ENCODE measurements at regions not wholly inside any gene's neighbourhood (a gene's known extent, or its start where the extent isn't known, plus 50 kb on each side); places are given as distances from the start of the nearest gene placed in this dataset.

DNA sequence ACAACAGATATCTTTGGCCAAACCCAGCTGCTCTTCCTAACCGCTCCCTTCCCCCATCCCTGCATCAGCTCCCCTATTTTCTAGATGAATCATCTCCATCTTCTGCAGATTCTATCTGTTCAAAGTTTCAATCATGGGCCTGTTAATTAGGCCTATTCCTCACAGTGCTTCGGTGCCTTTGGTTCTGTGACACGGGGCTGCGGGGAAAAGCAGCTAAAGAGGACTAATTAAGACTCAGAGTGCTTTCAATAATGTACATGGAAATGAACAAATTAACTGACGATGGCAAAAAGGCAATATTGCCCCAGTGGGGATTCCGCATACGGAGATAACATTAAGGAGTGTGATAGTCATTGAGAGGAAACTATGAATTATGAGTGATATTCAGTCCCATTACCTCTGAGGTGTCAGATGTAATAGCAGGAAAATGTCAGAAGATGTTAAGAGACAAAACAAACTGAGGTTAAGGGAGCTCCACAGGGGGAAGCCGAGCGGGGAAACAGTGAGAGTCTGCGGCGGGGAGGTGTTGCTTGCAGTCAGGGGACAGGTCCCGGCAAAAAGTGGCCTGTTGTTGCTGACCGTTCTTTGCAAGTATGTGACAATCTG, 716.9 kb downstream of the TYW1 start:
- H3K4me1 ChIP-seq: no peaks in the 10 kb centered on the region
- no peak overlapping the region for H3K4me3 ChIP-seq (ENCODE audit: low read depth, low read length)
- no peaks in the 10 kb centered on the region for H3K27me3 ChIP-seq
- no peaks in the 10 kb centered on the region for H3K9me3 ChIP-seq
- TF ChIP-seq, protein P1, sequence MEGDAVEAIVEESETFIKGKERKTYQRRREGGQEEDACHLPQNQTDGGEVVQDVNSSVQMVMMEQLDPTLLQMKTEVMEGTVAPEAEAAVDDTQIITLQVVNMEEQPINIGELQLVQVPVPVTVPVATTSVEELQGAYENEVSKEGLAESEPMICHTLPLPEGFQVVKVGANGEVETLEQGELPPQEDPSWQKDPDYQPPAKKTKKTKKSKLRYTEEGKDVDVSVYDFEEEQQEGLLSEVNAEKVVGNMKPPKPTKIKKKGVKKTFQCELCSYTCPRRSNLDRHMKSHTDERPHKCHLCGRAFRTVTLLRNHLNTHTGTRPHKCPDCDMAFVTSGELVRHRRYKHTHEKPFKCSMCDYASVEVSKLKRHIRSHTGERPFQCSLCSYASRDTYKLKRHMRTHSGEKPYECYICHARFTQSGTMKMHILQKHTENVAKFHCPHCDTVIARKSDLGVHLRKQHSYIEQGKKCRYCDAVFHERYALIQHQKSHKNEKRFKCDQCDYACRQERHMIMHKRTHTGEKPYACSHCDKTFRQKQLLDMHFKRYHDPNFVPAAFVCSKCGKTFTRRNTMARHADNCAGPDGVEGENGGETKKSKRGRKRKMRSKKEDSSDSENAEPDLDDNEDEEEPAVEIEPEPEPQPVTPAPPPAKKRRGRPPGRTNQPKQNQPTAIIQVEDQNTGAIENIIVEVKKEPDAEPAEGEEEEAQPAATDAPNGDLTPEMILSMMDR (IDR thresholded peaks at IDR 0.05; ENCODE audit: low read depth, low read length): no peak
- H3K36me3 ChIP-seq: no peaks in the 10 kb centered on the region
- no peak for DNase-seq

DNA sequence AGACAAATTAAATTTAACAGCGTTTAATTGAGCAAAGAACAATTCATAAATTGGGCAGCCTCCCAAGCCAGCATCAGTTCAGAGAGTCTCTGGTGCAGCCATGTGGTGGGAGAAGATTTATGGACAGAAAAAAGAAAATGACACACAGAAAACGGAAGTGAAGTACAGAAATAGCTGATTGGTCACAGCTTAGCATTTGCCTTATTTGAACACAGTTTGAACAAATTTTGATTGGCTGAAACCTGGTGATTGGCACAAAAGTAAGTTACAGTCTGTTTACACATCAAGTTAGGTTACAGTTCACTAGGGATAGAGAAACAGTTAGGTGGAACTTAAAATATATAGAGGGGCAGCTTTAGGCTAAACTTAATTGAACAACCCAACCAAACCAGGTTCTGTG, 720.1 kb downstream of the TYW1 start:
- H3K9me3 ChIP-seq: no peaks in the 10 kb centered on the region
- no peak for DNase-seq
- TF ChIP-seq, protein P1 (IDR thresholded peaks at IDR 0.05; ENCODE audit: low read depth, low read length): no peak
- no peak overlapping the region for H3K4me3 ChIP-seq (ENCODE audit: low read depth, low read length)
- H3K27me3 ChIP-seq: no peaks in the 10 kb centered on the region
- no peaks in the 10 kb centered on the region for H3K4me1 ChIP-seq
- no peaks in the 10 kb centered on the region for H3K36me3 ChIP-seq

DNA sequence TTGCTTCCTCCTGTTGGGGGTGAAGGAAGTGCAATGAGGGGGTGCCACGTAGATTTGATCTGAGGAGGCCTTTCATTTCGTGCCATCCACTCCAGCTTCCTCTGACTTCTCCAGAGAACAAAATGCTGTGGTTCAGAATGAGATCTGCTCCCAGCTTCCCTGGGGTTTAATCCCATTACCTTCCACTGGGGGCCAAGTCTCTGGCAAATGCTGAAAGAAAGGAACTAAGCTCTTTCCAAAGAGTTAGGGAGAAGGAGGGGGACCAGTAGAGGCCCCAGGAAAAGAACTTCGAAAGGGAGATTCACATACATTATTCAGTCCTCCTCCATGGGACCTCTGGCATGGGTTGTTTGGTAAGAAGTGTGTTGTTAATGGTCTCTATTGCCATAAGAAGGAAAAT, 727.0 kb downstream of the TYW1 start:
- H3K27me3 ChIP-seq: no peaks in the 10 kb centered on the region; the same call in 1 of the 2 replicates
- DNase-seq: no peak
- TF ChIP-seq, protein P1 (IDR thresholded peaks at IDR 0.05; ENCODE audit: low read depth, low read length): no peak
- H3K36me3 ChIP-seq: no peaks in the 10 kb centered on the region
- no peaks in the 10 kb centered on the region for H3K4me1 ChIP-seq
- no peaks in the 10 kb centered on the region for H3K9me3 ChIP-seq
- no peak overlapping the region for H3K4me3 ChIP-seq (ENCODE audit: low read depth, low read length)

DNA sequence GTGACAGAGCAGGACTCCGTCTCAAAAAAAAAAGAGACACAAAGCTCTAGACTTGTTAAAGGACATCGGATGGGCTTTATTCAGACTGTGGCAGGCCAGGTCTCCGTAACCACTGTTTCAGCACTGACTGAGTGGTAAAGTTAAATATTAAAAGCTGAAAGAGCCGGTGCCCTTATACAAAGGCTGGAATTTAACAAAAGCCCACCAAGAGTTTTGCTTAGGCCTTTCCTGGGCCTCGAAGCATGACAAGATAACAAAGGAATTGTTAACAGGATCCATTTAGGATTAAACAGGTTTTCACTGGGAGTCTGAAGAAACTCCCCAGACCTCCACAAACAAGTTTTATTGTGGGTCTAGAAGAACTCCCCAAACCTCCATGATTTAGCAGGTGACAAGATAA, 727.8 kb downstream of the TYW1 start:
- Histone ChIP-seq H3K4me3 (ENCODE audit: low read depth, low read length) (no peak overlapping the region), H3K4me1 (no peaks in the 10 kb centered on the region), H3K27me3 (no peaks in the 10 kb centered on the region; the same call in 1 of the 2 replicates), H3K36me3 (no peaks in the 10 kb centered on the region), H3K9me3 (no peaks in the 10 kb centered on the region)
- TF ChIP-seq, protein P1 (IDR thresholded peaks at IDR 0.05; ENCODE audit: low read depth, low read length): no peak
- no peak for DNase-seq

DNA sequence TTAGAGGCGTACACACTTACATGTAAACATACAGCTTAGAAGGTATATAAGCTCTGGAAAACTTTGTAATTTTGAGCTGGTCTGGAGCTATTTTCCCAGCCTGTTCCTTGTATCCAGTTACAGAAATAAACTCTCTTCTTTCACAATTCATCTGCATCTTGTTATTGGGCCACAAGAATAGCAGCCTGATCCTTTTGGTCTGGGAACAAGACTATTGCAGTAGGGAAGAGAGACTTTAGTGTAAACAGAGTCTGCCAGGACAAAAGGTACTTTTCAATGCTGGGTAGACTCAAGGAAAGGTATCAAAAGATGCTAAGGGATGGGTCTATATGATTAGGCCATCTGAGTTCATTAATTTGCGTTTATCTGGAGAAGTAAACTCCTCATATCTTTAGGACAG, 728.3 kb downstream of the TYW1 start:
- TF ChIP-seq, protein P1 (IDR thresholded peaks at IDR 0.05; ENCODE audit: low read depth, low read length): no peak
- Histone ChIP-seq H3K36me3 (no peaks in the 10 kb centered on the region), H3K9me3 (no peaks in the 10 kb centered on the region), H3K4me3 (ENCODE audit: low read depth, low read length) (no peak overlapping the region), H3K27me3 (no peaks in the 10 kb centered on the region; the same call in 1 of the 2 replicates), H3K4me1 (no peaks in the 10 kb centered on the region)
- no peak for DNase-seq

DNA sequence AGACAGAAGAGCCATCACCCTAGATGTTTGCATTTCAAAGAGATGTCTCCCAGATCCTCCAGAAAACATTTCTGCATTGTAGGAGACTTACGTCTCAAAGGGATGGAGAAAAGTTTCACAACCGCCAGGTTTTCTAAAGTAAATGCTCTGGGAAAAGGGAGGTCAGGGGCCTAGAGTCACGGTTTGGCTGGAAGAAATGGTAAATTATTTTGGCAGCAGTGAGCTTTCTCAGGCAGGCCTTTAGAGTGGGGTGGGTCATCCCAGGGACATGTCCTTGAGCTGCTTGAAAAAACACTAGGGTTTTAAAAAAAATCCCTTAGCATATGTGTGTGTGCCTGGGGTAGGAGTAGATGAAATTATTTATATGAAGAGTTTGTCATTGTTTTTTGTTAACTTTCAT, 728.8 kb downstream of the TYW1 start:
- H3K4me1 ChIP-seq: no peaks in the 10 kb centered on the region
- no peak overlapping the region for H3K4me3 ChIP-seq (ENCODE audit: low read depth, low read length)
- no peaks in the 10 kb centered on the region for H3K9me3 ChIP-seq
- no peaks in the 10 kb centered on the region; the same call in 1 of the 2 replicates for H3K27me3 ChIP-seq
- DNase-seq: no peak
- TF ChIP-seq, protein P1 (IDR thresholded peaks at IDR 0.05; ENCODE audit: low read depth, low read length): no peak
- H3K36me3 ChIP-seq: no peaks in the 10 kb centered on the region
